HUES6 (cell line): ENCODE measurements at regions not wholly inside any gene's neighbourhood (a gene's known extent, or its start where the extent isn't known, plus 50 kb on each side); places are given as distances from the start of the nearest gene placed in this dataset.

Experiments
- H3K27ac ChIP-seq: 2 replicates; pipeline ENCODE4 v1.7.0; 2013; ENCODE audit warnings: low read depth, mild to moderate bottlenecking, low read length, inconsistent platforms
- H3K27me3 ChIP-seq: 2 replicates; pipeline ENCODE4 v1.6.1; 2013; ENCODE audit warnings: low read length; ENCODE audit not compliant: control insufficient read depth, insufficient read depth
- H3K36me3 ChIP-seq: 2 replicates; pipeline ENCODE4 v1.6.1; 2013; ENCODE audit warnings: low read length; ENCODE audit not compliant: control insufficient read depth, insufficient read depth
- H3K4me1 ChIP-seq: 2 replicates; pipeline ENCODE4 v1.6.1; 2013; ENCODE audit warnings: low read length; ENCODE audit not compliant: control insufficient read depth, insufficient read depth
- H3K4me3 ChIP-seq: 2 replicates; pipeline ENCODE4 v1.5.1; 2013; ENCODE audit warnings: low read depth, low read length
- H3K9ac ChIP-seq: one replicate; pipeline ENCODE4 v1.6.1; 2013; ENCODE audit warnings: mild to moderate bottlenecking, low read length
- H3K9me3 ChIP-seq: 2 replicates; pipeline ENCODE4 v1.6.1; 2013; ENCODE audit warnings: low read depth, low read length; ENCODE audit not compliant: control insufficient read depth, insufficient read depth

GRCh38 chr4:14047840-14048239, 420.3 kb upstream of the BOD1L1 start:
- no peak overlapping the region for H3K4me3 ChIP-seq
- no peak overlapping the region for H3K27ac ChIP-seq
- H3K27me3 ChIP-seq, result no peaks in the 10 kb centered on the region
- H3K9ac ChIP-seq, result no peak overlapping the region
- no peaks in the 10 kb centered on the region for H3K4me1 ChIP-seq
- no peaks in the 10 kb centered on the region for H3K36me3 ChIP-seq
- H3K9me3 ChIP-seq, result no peaks in the 10 kb centered on the region

DNA sequence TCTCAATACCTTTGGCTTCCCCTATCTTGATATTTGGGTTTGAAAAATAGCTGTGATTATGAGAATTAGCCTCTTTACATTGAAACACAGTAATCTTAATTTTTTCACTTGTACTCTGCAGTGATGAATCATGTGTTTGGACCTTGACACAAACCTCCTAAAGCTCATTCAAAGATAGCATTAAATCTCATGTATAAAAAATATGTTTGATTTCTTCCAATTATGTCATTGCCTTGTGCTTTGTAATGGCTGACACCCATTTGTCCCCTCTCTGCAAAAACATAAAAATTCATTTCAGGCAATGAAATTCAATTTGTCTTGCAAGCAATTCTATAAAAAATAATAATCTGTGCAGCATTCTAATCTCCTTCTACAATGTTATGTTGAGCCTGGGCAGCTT, 422.4 kb upstream of the BOD1L1 start:
- H3K9me3 ChIP-seq, result no peaks in the 10 kb centered on the region
- no peaks in the 10 kb centered on the region for H3K36me3 ChIP-seq
- H3K27me3 ChIP-seq, result no peaks in the 10 kb centered on the region
- no peak overlapping the region for H3K4me3 ChIP-seq
- no peaks in the 10 kb centered on the region for H3K4me1 ChIP-seq
- no peak overlapping the region for H3K27ac ChIP-seq
- H3K9ac ChIP-seq, result no peak overlapping the region

GRCh38 chr4:14053291-14053690, 425.8 kb upstream of the BOD1L1 start:
- H3K9ac ChIP-seq, result no peak overlapping the region
- H3K4me1 ChIP-seq, result no peaks in the 10 kb centered on the region
- H3K9me3 ChIP-seq, result no peaks in the 10 kb centered on the region
- H3K36me3 ChIP-seq, result no peaks in the 10 kb centered on the region
- H3K4me3 ChIP-seq, result no peak overlapping the region
- H3K27ac ChIP-seq, result no peak overlapping the region
- no peaks in the 10 kb centered on the region for H3K27me3 ChIP-seq

DNA sequence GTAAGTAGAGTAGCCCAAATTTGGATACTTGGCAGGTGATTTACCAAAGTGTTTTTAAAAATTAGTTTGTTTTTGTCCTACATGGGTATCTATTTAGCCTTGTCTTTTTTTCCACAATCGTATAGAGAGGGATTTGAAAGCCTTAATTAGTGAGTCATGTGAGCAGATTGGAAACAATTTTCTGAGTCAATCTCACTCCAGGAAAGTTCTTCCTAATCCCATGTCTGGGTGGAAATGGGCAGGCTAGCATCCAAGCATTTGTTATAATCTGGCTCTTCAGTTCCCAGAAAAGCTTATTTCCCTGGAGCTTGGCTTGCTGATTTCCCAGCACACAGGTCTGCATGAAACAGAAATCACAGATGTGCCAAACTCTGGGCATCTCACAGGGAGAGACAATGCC, 426.9 kb upstream of the BOD1L1 start:
- no peaks in the 10 kb centered on the region for H3K9me3 ChIP-seq
- no peaks in the 10 kb centered on the region for H3K27me3 ChIP-seq
- H3K4me1 ChIP-seq, result no peaks in the 10 kb centered on the region

GRCh38 chr4:14059006-14059405, 431.5 kb upstream of the BOD1L1 start:
- Histone ChIP-seq H3K36me3 (no peaks in the 10 kb centered on the region), H3K9ac (no peak overlapping the region), H3K4me3 (no peak overlapping the region), H3K27me3 (no peaks in the 10 kb centered on the region), H3K9me3 (no peaks in the 10 kb centered on the region), H3K27ac (no peak overlapping the region), H3K4me1 (no peaks in the 10 kb centered on the region)

More for the DNA sequence above, 426.9 kb upstream of the BOD1L1 start:
- H3K36me3 ChIP-seq, result no peaks in the 10 kb centered on the region
- H3K4me3 ChIP-seq, result no peak overlapping the region
- H3K27ac ChIP-seq, result no peak overlapping the region
- no peak overlapping the region for H3K9ac ChIP-seq

GRCh38 chr4:14064984-14065383, 437.5 kb upstream of the BOD1L1 start:
- Histone ChIP-seq H3K4me3 (no peak overlapping the region), H3K9me3 (no peaks in the 10 kb centered on the region), H3K9ac (no peak overlapping the region), H3K27me3 (no peaks in the 10 kb centered on the region), H3K36me3 (no peaks in the 10 kb centered on the region), H3K27ac (no peak overlapping the region), H3K4me1 (peaks cover 9% of the 10 kb centered on the region; the same call in 1 of the 2 replicates)

GRCh38 chr4:14065406-14065805, 437.9 kb upstream of the BOD1L1 start:
- Histone ChIP-seq H3K4me3 (no peak overlapping the region), H3K9ac (no peak overlapping the region), H3K4me1 (peaks cover 9% of the 10 kb centered on the region; the same call in 1 of the 2 replicates), H3K27me3 (no peaks in the 10 kb centered on the region), H3K36me3 (no peaks in the 10 kb centered on the region), H3K27ac (no peak overlapping the region), H3K9me3 (no peaks in the 10 kb centered on the region)

DNA sequence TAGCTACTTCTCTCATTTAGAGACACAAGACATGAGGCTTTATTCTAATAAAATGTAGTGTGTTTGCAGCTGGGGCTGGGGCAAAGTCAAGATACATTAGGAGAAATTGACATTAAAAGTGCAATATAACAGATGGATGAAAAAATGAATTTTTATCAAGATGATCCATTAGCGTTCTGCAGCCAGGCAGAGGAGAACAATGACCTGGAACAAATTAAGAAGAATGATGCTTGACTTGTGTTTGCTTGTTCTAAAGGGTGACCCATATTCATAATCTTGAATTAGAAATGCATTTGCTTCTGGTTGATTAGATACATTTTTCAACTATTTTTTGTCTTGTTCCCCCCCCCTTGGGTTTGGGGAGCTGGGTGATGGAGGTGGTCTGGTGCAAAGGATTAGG, 439.5 kb upstream of the BOD1L1 start:
- H3K4me1 ChIP-seq, result peaks cover 9% of the 10 kb centered on the region; the same call in 1 of the 2 replicates
- H3K9ac ChIP-seq, result no peak overlapping the region
- peaks cover 13% of the 10 kb centered on the region for H3K9me3 ChIP-seq
- H3K27me3 ChIP-seq, result no peaks in the 10 kb centered on the region
- no peak overlapping the region for H3K4me3 ChIP-seq
- H3K27ac ChIP-seq, result no peak overlapping the region
- no peaks in the 10 kb centered on the region for H3K36me3 ChIP-seq

DNA sequence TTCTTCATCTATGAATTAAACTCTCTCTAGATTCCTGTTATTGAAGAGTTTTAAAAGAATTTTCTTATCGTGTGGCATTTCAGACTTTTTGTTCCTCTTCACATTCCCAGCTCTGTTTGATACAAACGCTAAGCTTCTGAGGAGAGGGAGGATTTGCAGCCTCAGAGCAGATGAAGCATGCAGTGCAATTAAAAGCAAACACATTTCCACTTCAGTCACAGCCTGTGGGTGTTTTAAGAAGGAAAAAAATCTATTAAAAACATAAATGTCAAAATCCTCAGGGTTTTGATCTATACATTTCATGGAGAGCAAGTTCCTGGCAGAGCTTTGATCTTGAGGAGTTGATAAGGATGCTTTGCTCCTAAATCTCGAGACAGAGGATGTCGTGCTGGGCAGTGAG, 442.4 kb upstream of the BOD1L1 start:
- H3K4me1 ChIP-seq, result peaks cover 1% of the 10 kb centered on the region; the same call in 1 of the 2 replicates
- H3K9me3 ChIP-seq, result peaks cover 33% of the 10 kb centered on the region
- H3K9ac ChIP-seq, result no peak overlapping the region
- no peaks in the 10 kb centered on the region for H3K27me3 ChIP-seq
- no peak overlapping the region for H3K27ac ChIP-seq
- no peak overlapping the region for H3K4me3 ChIP-seq
- no peaks in the 10 kb centered on the region for H3K36me3 ChIP-seq

GRCh38 chr4:14070289-14070880, 442.9 kb upstream of the BOD1L1 start:
- Histone ChIP-seq H3K4me1 (no peaks in the 10 kb centered on the region; the same call in 1 of the 2 replicates), H3K9me3 (peaks cover 33% of the 10 kb centered on the region), H3K9ac (no peak overlapping the region), H3K27me3 (no peaks in the 10 kb centered on the region), H3K27ac (no peak overlapping the region), H3K4me3 (no peak overlapping the region), H3K36me3 (no peaks in the 10 kb centered on the region)

GRCh38 chr4:14072506-14072905, 445.0 kb upstream of the BOD1L1 start:
- Histone ChIP-seq H3K36me3 (no peaks in the 10 kb centered on the region), H3K27ac (no peak overlapping the region), H3K27me3 (no peaks in the 10 kb centered on the region), H3K4me3 (no peak overlapping the region), H3K9ac (no peak overlapping the region), H3K4me1 (no peaks in the 10 kb centered on the region), H3K9me3 (peaks cover 33% of the 10 kb centered on the region)

GRCh38 chr4:14076776-14077175, 449.3 kb upstream of the BOD1L1 start:
- H3K27ac ChIP-seq, result no peak overlapping the region
- H3K27me3 ChIP-seq, result no peaks in the 10 kb centered on the region
- H3K9me3 ChIP-seq, result peaks cover 23% of the 10 kb centered on the region
- H3K36me3 ChIP-seq, result no peaks in the 10 kb centered on the region
- H3K9ac ChIP-seq, result no peak overlapping the region
- no peaks in the 10 kb centered on the region for H3K4me1 ChIP-seq
- no peak overlapping the region for H3K4me3 ChIP-seq
